ENCODE measurements at regions not wholly inside any gene's neighbourhood (a gene's known extent, or its start where the extent isn't known, plus 50 kb on each side); places are given as distances from the start of the nearest gene placed in this dataset.
"Not testable (repeated sequence)": the region's sequence is repeated elsewhere in the genome, so short reads cannot be mapped to it uniquely, and the experiment has no call there.

DNA sequence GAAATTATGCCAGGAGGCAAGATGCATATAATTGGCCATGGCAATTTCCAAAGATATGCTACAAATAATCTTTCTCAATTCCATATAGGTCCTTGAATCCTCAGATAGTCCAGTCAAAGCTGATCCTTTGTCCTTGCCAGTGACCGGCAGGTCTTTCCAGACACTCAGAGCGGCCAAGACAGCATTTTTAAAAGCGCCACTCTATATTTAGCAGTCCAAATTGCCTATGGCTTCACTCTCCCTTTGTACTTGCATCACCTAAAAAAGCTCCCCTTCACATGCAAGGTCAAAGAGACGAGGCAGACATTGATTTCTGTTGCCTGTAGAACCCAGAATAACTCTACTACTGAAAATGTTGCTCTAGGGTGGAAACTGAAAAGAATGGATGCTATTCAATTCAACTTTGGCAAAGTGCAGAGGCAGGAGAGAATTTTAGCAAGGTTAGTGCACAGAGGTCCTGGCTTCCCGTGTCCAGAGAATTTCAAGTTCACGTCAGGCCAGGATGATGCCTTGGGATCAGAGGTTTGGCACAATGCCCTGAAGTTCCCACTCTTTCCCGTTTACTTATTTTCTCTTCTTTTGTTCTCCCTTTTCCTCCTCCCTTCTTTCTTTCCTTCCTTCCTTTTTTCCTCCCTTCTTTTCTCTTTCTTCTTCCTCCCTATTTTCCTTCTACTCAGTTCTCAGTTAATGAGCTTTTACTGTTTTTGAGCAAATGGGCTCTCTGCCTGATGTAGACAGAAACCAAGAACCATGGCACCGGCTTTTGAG is 108.5 kb downstream of the KCNK1 start:
- no peak for DNase-seq (ENCODE audit: low spot score)

DNA sequence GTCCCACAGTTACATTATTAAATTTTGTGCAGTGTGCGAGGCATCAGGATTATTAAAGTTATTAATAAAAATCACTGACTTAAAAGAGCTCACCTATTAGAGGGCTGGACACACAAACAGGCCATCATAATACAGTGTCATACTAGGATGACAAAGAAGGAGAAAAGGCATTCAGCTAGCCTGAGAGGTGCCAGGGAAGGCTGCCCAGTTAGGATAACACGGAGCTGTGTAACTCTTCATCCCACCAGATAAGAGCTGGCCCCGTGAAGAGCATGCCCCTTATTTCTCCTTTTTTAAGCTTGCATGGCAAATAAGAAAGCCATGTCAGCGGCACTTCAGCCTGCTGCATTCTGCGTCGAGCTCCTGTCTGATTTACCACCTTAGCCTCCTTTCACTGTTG is 109.5 kb downstream of the KCNK1 start:
- DNase-seq (ENCODE audit: low spot score) = no peak

DNA sequence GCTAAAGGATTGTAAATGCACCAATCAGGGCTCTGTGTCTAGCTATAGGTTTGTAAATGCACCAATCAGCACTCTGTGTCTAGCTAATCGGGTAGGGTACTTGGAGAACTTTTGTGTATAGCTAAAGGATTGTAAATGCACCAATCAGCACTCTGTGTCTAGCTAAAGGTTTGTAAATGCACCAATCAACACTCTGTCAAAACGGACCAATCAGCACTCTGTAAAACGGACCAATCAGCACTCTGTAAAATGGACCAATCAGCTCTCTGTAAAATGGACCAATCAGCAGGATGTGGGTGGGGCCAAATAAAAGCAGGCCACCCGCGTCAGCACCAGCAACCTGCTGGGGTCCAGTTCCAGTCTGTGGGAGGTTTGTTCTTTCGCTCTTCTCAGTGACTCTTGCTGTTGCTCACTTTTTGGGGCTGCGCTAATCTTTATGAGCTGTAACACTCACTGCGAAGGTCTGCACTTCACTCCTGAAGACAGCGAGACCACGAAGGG is 110.3 kb downstream of the KCNK1 start:
- not testable (repeated sequence) for DNase-seq (ENCODE audit: low spot score)

DNA sequence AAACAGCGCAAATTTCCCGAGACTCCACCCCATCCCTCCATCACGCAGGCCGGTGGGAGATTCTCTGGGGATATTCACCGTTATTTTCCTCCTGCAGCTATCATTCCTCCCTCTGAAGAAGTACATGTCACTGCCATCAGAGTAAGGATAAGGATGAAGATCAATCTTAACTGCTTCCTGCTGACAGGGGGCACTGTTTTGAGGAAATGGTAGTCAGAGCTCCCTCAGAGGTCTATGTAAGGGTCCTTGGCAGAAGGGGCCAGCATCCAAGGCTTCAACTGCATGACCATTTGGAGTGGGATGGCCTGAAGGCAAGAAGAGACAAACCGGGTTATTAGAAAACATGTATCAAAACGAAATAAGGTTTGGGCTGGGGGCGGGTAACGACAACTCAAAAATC is 111.5 kb downstream of the KCNK1 start:
- no peak for DNase-seq (ENCODE audit: low spot score)

DNA sequence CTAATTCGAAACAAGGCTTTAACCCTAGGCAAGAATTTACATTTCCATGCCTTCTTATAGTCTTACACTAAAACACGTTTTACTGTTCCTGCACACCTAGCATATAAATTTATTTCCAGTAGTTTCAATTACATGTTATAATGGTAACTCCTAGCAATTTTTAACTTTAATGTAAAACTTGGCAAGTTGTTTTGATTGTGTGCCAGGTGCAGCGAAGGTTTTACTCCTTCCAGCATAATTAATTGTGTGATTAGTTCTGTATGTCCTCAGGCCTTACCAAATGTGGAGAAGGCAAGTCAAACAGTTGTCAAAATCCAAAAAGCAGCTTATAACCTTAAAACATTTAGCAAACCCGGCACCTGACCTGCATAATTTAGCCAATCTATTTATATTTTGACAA is 114.8 kb downstream of the KCNK1 start:
- DNase-seq (ENCODE audit: low spot score) = no peak

DNA sequence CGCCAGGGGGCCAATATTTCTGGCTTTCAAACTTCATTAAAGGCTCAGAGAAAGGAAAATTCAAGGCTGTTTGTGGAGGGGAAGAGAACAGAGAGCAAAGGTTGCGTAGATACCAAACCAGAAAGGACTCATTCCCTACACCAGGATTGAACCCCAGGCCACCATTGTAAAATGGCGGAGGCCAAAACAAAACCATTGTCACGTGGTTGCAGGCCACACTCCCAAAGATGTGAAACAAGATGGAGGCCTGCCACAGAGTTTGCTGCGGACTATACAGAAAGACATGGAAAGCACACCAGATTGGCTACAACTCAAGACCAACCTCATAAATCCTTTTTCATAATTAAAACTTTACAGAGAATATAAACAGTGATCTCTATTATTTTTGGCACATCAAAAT is 116.5 kb downstream of the KCNK1 start:
- no peak for DNase-seq (ENCODE audit: low spot score)

DNA sequence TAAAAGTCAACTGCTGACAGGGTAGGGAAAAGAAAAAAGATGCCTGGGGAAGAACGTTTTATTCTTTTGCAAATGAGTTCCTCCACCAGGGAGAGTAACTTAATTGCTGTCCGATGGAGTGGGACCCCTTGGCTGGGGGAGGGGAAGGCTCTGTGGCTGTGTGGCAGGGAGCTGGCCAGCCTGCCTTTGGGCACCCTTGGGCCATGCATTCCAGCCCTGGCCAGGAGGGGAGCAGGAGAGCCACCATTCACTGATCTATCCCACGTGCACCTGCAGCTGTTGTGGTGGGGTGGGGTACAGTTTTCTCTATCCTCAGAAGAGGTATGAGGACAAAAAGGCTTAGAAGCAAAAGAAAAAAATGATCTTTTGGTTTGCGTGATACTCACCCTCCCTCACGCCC is 116.9 kb downstream of the KCNK1 start:
- no peak for DNase-seq (ENCODE audit: low spot score)

DNA sequence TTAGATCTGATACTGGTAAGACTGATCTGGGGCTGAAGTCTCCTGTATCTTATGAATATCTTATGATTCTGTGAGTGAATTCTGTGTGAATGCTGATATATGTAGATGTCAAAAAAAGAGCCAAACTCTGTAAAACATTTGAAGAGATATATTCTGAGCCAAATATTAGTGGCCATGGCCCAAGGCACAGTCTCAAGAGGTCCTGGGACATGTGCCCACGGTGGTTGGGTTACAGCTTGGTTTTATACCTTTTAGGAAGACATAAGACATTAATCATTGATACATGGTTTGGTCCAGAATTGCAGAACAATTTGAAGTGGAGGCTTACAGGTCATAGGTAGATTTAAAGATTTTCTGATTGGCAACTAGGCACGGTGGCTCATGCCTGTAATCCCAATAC is 118.3 kb downstream of the KCNK1 start:
- no peak for DNase-seq (ENCODE audit: low spot score)

DNA sequence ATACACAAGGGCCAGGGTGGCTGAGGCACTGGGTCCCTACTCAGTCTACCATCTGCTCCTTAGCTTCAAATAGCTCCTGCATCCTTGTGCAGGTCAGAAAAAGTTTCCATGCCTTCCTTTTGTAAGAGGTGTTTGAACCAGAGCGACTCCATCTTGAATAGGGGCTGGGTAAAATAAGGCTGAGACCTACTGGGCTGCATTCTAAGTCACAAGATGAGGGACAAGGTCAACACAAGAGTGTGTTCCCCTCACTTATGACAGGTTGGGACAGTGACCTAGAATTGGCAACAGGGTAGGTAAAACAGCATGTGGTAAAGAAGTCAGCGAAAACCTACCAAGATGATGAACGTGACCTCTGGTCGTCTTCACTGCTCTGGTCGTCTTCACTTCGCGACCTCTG is 120.5 kb downstream of the KCNK1 start:
- no peak for DNase-seq (ENCODE audit: low spot score)

DNA sequence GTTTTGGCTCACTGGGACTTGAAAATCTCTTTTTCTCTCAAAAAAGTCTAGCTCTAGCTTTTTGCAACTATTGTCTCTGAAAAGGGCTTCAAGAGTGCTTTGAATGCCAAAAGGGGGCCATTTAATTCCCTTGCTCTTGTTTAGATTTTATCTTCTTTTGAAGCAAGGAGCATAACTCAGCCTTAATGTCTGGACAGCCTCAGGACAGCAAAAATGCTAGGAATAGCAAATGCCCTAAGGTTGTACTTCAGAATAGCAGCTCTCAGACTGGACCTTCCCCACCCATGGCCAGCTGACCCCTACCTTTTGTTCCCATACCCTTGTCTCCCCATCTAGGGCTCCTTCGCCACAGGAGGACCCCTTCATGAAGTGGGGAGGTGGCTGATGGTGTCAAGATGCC is 121.4 kb downstream of the KCNK1 start:
- no peak for DNase-seq (ENCODE audit: low spot score)

DNA sequence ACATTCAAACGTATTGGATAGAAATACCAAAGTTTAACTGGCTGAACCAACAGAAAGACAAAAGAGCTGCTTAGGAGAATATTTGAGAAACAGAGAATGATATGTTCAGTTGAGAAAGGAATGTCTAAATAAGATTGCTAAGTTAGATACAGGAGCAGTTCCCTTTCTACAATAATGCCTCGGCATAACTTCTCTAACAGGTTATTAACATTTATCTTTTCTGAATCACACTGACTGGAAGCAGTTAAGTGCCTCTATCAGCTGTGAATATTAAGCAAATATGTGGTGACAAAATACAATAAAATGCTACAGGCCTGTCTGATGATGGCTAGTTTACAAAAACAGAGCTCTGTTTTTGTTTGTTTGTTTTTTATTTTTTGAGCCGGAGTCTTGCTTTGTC is 121.9 kb downstream of the KCNK1 start:
- DNase-seq (ENCODE audit: low spot score) = no peak

DNA sequence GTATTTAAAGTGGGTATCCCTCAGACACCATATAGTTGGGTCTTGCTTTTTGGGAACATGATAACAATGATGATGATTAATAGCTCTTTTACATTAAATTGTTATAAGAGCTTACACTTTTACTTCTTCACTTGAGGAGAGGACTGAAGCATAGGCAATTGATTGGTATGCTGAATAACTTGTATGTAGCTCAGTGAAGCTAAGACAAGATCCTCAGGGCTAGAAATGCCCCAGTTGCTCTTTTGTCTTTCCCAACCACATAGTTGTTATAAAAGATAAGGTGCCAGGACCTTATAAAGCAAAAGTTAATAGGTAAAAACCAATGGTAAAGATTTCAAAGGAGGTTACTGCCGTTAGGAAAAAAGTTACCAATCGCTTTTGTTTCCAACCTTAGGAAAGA is 123.4 kb downstream of the KCNK1 start:
- DNase-seq (ENCODE audit: low spot score) = no peak

DNA sequence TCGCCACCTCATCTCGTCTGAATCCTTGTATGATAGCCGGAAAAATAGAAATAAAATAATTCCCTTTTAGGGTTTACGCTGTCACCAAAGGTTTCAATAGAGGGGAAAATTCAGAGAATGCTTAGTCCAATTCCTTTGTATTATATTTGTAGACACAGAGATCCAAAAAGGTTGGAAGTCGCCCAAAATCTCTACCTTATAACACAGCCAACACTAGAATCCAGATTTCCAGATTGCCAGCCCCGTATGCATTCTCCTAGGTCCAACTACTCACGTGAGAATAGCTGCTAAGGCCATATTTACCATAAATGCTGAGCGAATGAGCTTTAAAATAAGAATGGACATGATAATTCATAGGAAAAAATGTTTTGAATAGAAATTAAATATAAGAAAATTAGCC is 124.5 kb downstream of the KCNK1 start:
- no peak for DNase-seq (ENCODE audit: low spot score)

DNA sequence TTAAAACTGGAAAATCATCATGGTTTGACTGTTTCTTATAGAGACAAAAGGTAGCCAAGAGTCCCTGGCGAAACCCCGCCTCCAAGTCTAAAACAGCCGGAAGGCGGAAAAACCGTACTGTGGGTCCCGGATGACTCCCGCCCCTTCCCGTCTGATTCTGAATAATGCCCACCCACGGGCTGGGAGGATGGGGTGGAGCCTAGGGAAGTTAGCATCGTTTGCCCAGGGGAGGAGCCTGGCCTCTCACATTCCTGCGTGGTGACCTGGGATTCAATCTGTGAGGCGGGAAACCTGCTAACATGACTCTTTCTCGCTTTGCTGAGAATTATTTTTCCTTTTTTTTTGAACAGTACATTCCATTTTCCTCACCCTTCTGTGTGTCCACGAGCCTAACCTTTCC is 124.9 kb downstream of the KCNK1 start:
- DNase-seq (ENCODE audit: low spot score) = no peak

DNA sequence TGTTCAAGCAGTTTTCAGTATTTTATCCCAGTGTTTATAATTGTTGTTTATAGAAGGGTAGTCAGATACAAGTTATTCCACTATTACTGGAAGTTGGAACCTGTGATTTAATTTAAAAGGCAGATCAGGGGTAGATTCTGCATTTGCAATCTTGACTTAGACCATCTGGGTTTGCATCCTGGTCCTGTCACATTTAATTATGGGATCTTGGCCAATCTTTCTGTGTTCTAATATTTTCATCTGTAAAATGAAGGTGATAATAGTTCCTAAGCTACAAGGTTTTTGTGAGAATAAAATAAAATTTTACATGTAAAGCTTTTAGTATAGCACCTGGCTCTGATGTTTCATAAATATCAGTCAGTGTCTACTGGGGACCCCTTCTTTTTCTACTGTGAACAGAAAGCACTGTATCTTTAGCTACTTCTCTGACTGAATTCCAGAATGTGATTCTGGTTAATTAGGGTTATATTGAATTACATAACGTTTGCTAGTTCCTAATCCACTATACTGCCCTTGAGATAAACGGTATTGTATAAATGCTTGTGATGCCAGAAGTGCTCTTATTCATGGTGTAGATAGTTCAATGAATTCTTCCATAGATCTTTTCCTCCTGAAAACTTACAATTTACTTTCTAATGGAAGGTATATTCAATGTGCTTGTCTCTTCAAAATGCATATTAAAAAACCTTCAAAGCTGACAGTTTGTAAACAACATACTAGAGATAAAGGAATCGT is 131.0 kb downstream of the KCNK1 start:
- no peak for DNase-seq (ENCODE audit: low spot score)

DNA sequence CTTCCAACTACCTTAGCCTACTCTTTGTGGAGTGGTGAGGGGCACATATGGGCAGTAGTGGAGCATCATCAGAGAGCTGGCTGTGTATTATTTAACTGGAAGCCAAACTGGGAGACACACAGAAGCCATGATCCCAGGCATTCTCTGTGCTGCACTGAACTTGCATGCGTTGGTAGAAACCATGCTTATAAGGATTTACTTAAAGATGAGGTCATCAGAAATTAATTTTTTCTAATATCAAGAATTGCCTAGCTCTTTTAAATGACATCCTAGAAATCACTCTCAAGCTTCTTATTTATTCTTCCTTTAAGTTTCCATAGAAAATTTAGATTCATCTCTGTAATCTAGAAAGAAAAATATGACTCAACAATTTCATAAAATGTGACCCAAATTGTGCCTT is 136.2 kb downstream of the KCNK1 start:
- no peak for DNase-seq (ENCODE audit: low spot score)

DNA sequence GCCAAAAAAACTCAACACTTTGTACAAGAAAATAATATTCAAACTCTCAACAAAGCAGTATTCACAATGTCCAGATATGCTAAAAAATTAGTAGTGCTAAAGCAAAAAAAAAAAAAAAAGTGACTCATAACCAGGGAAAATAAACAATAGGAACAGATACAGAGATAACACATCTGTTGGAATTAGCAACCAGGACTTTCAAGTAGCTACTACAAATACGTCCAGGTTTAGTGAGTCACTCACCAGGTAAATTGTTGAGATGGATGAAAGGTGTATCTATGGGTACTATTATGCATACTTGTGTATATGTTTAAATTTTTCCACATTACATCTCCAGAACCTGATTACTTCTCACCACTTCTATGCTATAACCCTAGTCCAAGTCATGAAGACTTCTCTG is 144.8 kb upstream of the SLC35F3 start:
- no peak for DNase-seq (ENCODE audit: low spot score)

DNA sequence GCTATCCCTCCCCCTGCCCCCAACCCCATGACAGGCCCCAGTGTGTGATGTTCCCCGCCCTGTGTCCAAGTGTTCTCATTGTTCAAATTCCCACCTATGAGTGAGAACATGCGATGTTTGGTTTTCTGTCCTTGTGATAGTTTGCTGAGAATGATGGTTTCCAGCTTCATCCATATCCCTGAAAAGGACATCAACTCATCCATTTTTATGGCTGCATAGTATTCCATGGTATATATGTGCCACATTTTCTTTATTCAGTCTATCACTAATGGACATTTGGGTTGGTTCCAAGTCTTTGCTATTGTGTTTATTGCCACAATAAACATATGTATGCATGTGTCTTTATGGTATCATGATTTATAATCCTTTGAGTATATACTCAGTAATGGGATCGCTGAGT is 140.2 kb upstream of the SLC35F3 start:
- not testable (repeated sequence) for DNase-seq (ENCODE audit: low spot score)

DNA sequence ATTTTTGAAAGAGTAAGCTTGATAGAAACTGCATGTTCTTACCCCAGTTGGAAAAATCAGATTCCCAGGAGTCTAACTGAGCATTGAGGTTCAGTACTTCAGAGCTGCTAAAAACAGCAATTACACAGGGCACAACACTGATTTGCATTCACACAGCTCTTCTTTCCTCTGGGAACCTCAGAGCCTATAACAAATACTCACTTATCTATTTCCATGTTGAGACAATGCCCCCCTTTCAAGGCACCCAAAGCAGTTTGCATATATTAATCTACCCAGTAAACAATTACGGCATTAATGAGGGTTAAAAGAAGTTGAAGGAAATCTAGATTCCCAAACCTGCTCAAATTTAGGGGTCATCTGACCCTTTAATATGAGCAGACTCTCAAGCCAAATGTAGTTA is 126.9 kb upstream of the SLC35F3 start:
- DNase-seq (ENCODE audit: low spot score) = no peak

DNA sequence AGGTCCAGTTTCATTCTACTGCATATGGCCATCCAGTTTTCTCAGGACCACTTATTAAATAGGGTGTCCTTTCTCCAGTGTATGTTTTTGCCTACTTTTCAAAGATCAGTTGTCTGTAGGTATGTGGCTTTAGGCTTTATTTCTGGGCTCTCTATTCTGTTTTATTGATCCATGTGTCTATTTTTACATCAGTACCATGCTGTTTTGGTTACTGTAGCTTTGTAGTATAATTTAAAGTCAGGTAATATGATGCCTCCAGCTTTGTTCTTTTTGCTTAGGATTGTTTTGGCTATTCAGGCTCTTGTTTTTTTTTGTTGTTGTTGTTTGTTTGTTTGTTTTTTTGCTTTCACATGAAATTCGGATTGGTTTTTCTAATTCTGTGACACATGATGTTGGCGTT is 124.4 kb upstream of the SLC35F3 start:
- DNase-seq (ENCODE audit: low spot score) = no peak

DNA sequence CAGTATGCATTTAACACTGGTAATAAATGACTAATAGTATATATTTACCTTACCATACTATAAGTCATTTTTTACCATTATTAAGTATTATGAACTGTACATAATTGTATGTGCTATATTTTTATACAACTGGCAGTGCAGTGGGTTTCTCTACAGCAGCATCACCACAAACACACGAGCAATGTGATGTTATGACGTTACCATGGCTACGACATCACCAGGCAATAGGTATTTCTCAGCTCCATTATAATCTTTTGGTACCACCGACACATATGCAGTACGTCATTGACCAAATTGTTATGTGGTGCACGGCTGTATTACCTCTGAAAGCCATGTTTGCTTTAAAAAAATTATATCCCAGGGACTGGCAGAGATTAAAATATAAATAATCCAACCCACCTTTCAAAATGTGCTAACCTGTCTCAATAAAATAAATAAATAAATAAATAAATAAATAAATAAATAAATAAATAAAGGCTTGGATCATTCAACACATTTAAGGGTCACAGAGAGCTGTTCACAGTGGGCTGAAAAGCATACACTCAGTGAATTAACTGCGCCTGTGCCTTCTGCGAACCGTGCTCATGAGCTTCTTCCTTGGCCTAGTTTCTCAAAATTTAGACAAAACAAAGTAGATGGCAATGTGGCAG is 121.4 kb upstream of the SLC35F3 start:
- DNase-seq (ENCODE audit: low spot score) = no peak

DNA sequence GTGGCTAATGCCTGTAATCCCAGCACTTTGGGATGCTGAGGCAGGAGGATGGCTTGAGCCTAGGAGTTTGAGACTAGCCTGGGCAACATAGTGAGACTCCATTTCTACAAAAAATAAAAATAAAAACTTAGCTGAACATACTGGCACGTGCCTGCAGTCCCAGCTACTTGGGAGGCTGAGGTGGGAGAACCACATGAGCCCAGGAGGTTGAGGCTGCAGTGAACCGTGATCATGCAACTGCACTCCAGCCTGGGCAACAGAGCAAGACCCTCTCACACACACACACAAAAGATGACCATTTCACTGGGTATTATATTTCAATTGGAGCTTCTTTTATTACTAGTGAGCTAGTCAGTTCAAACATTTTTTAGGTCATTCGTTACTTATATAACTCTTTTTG is 116.9 kb upstream of the SLC35F3 start:
- DNase-seq (ENCODE audit: low spot score) = no peak

DNA sequence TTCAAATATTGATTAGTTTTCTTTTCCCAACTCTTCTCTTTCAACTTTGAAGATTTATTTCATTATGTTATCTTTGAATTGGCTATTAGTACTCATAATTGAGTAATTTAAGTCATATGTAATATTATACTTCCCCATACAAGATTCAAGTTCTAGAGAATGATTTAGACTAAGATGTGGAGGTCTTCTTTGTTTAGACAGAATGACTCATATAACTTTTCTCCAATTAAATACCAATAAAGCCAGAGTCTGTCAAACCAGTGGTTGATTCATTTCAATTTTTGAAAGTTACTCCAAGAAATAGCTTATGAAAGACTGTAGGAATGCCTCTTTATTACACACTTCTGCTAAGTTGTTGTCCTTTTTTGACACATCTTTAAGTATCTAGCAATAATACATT is 115.8 kb upstream of the SLC35F3 start:
- DNase-seq (ENCODE audit: low spot score) = no peak

Data from SW480 (cell line).